IMR-90 (cell line): ENCODE measurements at regions not wholly inside any gene's neighbourhood (a gene's known extent, or its start where the extent isn't known, plus 50 kb on each side); places are given as distances from the start of the nearest gene placed in this dataset.

Experiments used
- ATAC-seq: fragments of 200-7000 bp; cut with Tn5 transposase; 2 replicates; pipeline ENCODE4 v1.9.1; 2020; ENCODE audit warnings: low read depth, mild to moderate bottlenecking, moderate library complexity
- BruUV-seq: library from RNA; stranded (reverse); fragments of 400-500 nt; replicated peaks from 2 replicates; lab custom pipeline; 2021; lab: Mats Ljungman, UMichigan
- CTCF ChIA-PET: fragments of 300-600 bp; formaldehyde crosslinking; extraction: SDS; loops from one replicate; lab custom pipeline; 2021; ENCODE audit warnings: antibody characterized with exemption; lab: Yijun Ruan, JAX
- POLR2A ChIA-PET: fragments of 300-600 bp; sonication (Branson Sonifier 250); formaldehyde crosslinking; loops from one replicate; lab custom pipeline; 2022; ENCODE audit warnings: antibody characterized with exemption; ENCODE audit not compliant: unreplicated experiment; lab: Charles Lee
- DNase-seq: peaks from one replicate; pipeline ENCODE4 v3.0.0; 2013
- H2AFZ ChIP-seq: replicated peaks from 2 replicates; pipeline ENCODE3; 2013; ENCODE audit warnings: low read length, mild to moderate bottlenecking; ENCODE audit not compliant: poor library complexity
- H2AK5ac ChIP-seq: 2 replicates; pipeline ENCODE4 v1.6.1; 2013; ENCODE audit warnings: low read depth, low read length, inconsistent platforms
- H2AK9ac ChIP-seq: replicated peaks from 2 replicates; pipeline ENCODE3; 2013; ENCODE audit warnings: mild to moderate bottlenecking, low read depth, low read length, moderate library complexity; ENCODE audit not compliant: poor library complexity
- H2BK120ac ChIP-seq: 2 replicates; pipeline ENCODE4 v1.6.1; 2013; ENCODE audit warnings: low read depth, low read length, inconsistent platforms
- H2BK15ac ChIP-seq: 3 replicates; pipeline ENCODE4 v1.6.1; 2013; ENCODE audit warnings: low read depth, low read length, inconsistent platforms
- H2BK20ac ChIP-seq: 2 replicates; pipeline ENCODE4 v1.6.1; 2013; ENCODE audit warnings: low read depth, mild to moderate bottlenecking, inconsistent platforms, low read length, moderate library complexity
- H2BK5ac ChIP-seq: 2 replicates; pipeline ENCODE4 v1.6.1; 2013; ENCODE audit warnings: mild to moderate bottlenecking, low read depth, low read length, inconsistent platforms; ENCODE audit not compliant: poor library complexity, severe bottlenecking
- H3K14ac ChIP-seq: replicated peaks from 2 replicates; pipeline ENCODE4 v1.6.1; 2013; ENCODE audit warnings: low read depth, low read length, inconsistent platforms
- H3K18ac ChIP-seq: 2 replicates; pipeline ENCODE4 v1.6.1; 2013; ENCODE audit warnings: low read depth, low read length, control low read depth
- H3K23ac ChIP-seq: 2 replicates; pipeline ENCODE4 v1.6.1; 2013; ENCODE audit warnings: low read depth, low read length, inconsistent platforms
- H3K27ac ChIP-seq: 2 replicates; pipeline ENCODE4 v1.5.1; 2013; ENCODE audit warnings: mild to moderate bottlenecking, control low read depth, low read length; ENCODE audit not compliant: insufficient read depth
- H3K27me3 ChIP-seq: 2 replicates; pipeline ENCODE4 v1.6.1; 2013; ENCODE audit warnings: low read length; ENCODE audit not compliant: control insufficient read depth, insufficient read depth
- H3K36me3 ChIP-seq: 2 replicates; pipeline ENCODE4 v1.6.1; 2013; ENCODE audit warnings: low read length, mixed read lengths; ENCODE audit not compliant: control insufficient read depth, insufficient read depth
- H3K4ac ChIP-seq: 2 replicates; pipeline ENCODE4 v1.6.1; 2013; ENCODE audit warnings: low read depth, low read length, inconsistent platforms
- H3K4me1 ChIP-seq: 2 replicates; pipeline ENCODE4 v1.6.1; 2013; ENCODE audit warnings: low read length, mixed read lengths; ENCODE audit not compliant: control insufficient read depth, insufficient read depth
- H3K4me2 ChIP-seq: 2 replicates; pipeline ENCODE4 v1.6.1; 2013; ENCODE audit warnings: low read depth, mild to moderate bottlenecking, control low read depth, low read length, moderate library complexity
- H3K4me3 ChIP-seq: 2 replicates; pipeline ENCODE4 v1.5.1; 2013; ENCODE audit warnings: low read depth, mild to moderate bottlenecking, control low read depth, low read length, moderate library complexity; ENCODE audit not compliant: insufficient read depth
- H3K56ac ChIP-seq: 2 replicates; pipeline ENCODE4 v1.6.1; 2013; ENCODE audit warnings: low read length, inconsistent platforms; ENCODE audit not compliant: insufficient read depth; ENCODE audit errors: extremely low read depth
- H3K79me1 ChIP-seq, 2 experiments: 2 replicates each; pipeline ENCODE4 v1.6.1; 2013; ENCODE audit warnings: low read length in 2 of 2, inconsistent platforms in 1 of 2, low read depth in 1 of 2
- H3K9ac ChIP-seq: 2 replicates; pipeline ENCODE4 v1.6.1; 2013; ENCODE audit warnings: low read depth, low read length, control low read depth
- H3K9me1 ChIP-seq: 2 replicates; pipeline ENCODE4 v1.6.1; 2013; ENCODE audit warnings: low read length, inconsistent platforms; ENCODE audit not compliant: insufficient read depth
- H3K9me3 ChIP-seq: 2 replicates; pipeline ENCODE4 v1.6.1; 2013; ENCODE audit warnings: low read length; ENCODE audit not compliant: control insufficient read depth, insufficient read depth
- H4K20me1 ChIP-seq: 2 replicates; pipeline ENCODE4 v1.6.1; 2013; ENCODE audit warnings: low read length, inconsistent platforms; ENCODE audit not compliant: insufficient read depth
- H4K5ac ChIP-seq: 2 replicates; pipeline ENCODE4 v1.6.1; 2013; ENCODE audit warnings: mild to moderate bottlenecking, low read depth, low read length, control low read depth
- H4K8ac ChIP-seq, 2 experiments: 2 replicates each; pipeline ENCODE4 v1.6.1; 2013; ENCODE audit warnings: low read depth in 2 of 2, low read length in 2 of 2, control low read depth in 1 of 2, inconsistent platforms in 1 of 2
- H4K91ac ChIP-seq: 2 replicates; pipeline ENCODE4 v1.6.1; 2013; ENCODE audit warnings: low read depth, low read length, inconsistent platforms; ENCODE audit not compliant: insufficient read depth
- CTCF ChIP-seq: conservative IDR thresholded peaks from 2 replicates; pipeline ENCODE4 v1.5.1; 2012; ENCODE audit warnings: mild to moderate bottlenecking, low read depth, low read length, improper control_type of control experiment
- MAFK ChIP-seq: IDR thresholded peaks from 2 replicates; pipeline ENCODE4 v1.6.1; 2012; ENCODE audit warnings: low read depth, low read length, improper control_type of control experiment
- MXI1 ChIP-seq: IDR thresholded peaks from 2 replicates; pipeline ENCODE4 v1.6.1; 2012; ENCODE audit warnings: low read depth, mild to moderate bottlenecking, low read length, moderate library complexity, borderline replicate concordance
- WGBS, 2 experiments: methylation state at CpG; one replicate each; pipeline versions ENCODE4 v1.1.5 to v1.1.7; 2013; ENCODE audit warnings: missing lambda C conversion rate in 2 of 2; ENCODE audit not compliant: insufficient read length in 1 of 2; ENCODE audit errors: extremely low coverage in 2 of 2; 5-methylcytosine and 5-hydroxymethylcytosine counted together
- dilution Hi-C: fragments of 300-500 bp; cut with HindIII; formaldehyde crosslinking; loops from one replicate; pipeline ENCODE4 v1.14.3; 2018; ENCODE audit warnings: low sequenced_read_pairs; ENCODE audit not compliant: unreplicated experiment
- in situ Hi-C: fragments of 300-500 bp; cut with MboI; formaldehyde crosslinking; loops from 3 replicates; pipeline ENCODE4 v1.14.3; 2019; ENCODE audit warnings: low sequenced_read_pairs, inconsistent platforms, mixed read lengths
- intact Hi-C: fragments of 100-400 bp; cut with micrococcal nuclease; formaldehyde crosslinking; loops from 2 replicates; pipeline ENCODE4 v1.10.0; 2022

- no CpG with 5 or more reads among the region's 2 CpGs for WGBS, 2 experiments
- H2BK20ac ChIP-seq, result no peak overlapping the region
- H3K4ac ChIP-seq, result no peak overlapping the region
- peaks cover 4% of the 10 kb centered on the region; the same call in 1 of the 2 replicates for H3K9me1 ChIP-seq
- no peak for DNase-seq
- H3K79me1 ChIP-seq, result no peaks in the 10 kb centered on the region
- H3K27ac ChIP-seq, result no peak overlapping the region
- no peak overlapping the region for H2AK9ac ChIP-seq
- ChIA-PET CTCF (interaction anchor here (1.2 kb wide), 1 partner anchor 11 kb away, joined by 3 read pairs; no protein-coding TSS in a partner anchor), POLR2A (no interaction called here)
- no peak overlapping the region for H2AFZ ChIP-seq
- peak overlapping the region; percentile 60; the same call in 1 of the 2 replicates for H4K91ac ChIP-seq
- H3K4me3 ChIP-seq, result no peak overlapping the region
- H2BK15ac ChIP-seq, result peak overlapping the region; percentile 88; the same call in 2 of the 3 replicates
- H3K9ac ChIP-seq, result no peak overlapping the region
- no peak for ATAC-seq
- in situ Hi-C loops, result no loop called here
- H4K8ac ChIP-seq, result no peak overlapping the region
- no peak overlapping the region for H3K14ac ChIP-seq
- H4K5ac ChIP-seq, result no peak overlapping the region
- H2BK5ac ChIP-seq, result no peak overlapping the region
- peak overlapping the region; percentile 62; the same call in 1 of the 2 replicates for H2BK120ac ChIP-seq
- BruUV-seq, result no TSS peak
- H3K4me1 ChIP-seq, result peaks cover 2% of the 10 kb centered on the region; the same call in 1 of the 2 replicates
- dilution Hi-C loops, result no loop called here
- H3K9me3 ChIP-seq, result no peaks in the 10 kb centered on the region
- no peaks in the 10 kb centered on the region for H3K36me3 ChIP-seq
- H4K20me1 ChIP-seq, result no peaks in the 10 kb centered on the region
- no peaks in the 10 kb centered on the region for H3K27me3 ChIP-seq
- H2AK5ac ChIP-seq, result 0 out of 2 replicates have a peak overlapping the region, but pooled peaks have one; percentile 39
- intact Hi-C loops, result no loop called here
- no peak overlapping the region for H3K56ac ChIP-seq
- no peak overlapping the region for H3K4me2 ChIP-seq
- no peak overlapping the region for H3K23ac ChIP-seq
- peak overlapping the region; percentile 64; the same call in 1 of the 2 replicates for H3K18ac ChIP-seq
- TF ChIP-seq CTCF (no peak), MAFK (no peak), MXI1 (no peak)
Observed at GRCh38 chr6:134456226-134456625, 138.3 kb upstream of the SGK1 start.
